Activated CD4-positive, alpha-beta T cell treated with anti-CD3 and anti-CD28 coated beads, Interleukin-2, amount 50 U/mL, for 48 hours (primary cell): ENCODE measurements at regions not wholly inside any gene's neighbourhood (a gene's known extent, or its start where the extent isn't known, plus 50 kb on each side); places are given as distances from the start of the nearest gene placed in this dataset.

Experiments used
- DNase-seq, 2 experiments: peaks; one replicate each; pipeline ENCODE4 v3.0.0-alpha.2; 2020

DNA sequence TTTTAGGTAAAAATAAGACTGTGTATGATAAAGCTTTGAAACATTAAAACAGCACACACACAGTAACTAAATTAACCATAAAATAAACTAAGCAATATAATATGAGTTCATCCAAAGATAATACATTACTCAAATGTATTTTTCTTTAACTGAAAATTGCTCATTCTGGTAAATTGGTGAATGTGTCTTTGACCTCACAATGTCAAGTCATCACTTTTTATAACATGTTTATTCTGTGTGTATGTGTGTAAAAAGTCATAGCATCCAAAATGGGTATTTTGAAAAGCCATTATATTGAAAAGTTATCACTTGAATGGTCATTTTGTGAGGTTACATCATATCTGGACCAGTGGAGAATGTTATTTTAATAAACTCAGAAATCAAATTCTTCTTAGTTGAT lies 724.6 kb downstream of the ADGRL2 start:
- DNase-seq, result no peak

DNA sequence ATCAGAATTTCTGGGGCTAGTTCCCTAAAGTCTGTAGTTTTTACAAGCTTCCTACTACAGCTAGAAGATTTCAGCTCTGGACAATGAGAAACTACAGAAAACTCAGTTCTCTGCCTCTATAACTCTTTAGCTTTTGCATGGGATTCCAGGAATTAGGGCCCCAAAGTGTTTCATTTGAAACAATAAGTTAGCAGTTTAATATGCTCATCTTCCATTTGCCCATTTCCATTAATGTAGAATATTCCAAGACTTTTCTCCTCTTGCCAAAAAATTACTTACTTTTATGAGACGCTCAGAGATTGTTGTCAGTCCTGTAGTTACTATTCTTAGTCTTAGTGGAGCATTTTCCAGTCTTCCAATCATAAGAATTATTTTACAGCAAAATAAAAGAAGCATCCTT lies 719.9 kb downstream of the ADGRL2 start:
- no peak for DNase-seq

DNA sequence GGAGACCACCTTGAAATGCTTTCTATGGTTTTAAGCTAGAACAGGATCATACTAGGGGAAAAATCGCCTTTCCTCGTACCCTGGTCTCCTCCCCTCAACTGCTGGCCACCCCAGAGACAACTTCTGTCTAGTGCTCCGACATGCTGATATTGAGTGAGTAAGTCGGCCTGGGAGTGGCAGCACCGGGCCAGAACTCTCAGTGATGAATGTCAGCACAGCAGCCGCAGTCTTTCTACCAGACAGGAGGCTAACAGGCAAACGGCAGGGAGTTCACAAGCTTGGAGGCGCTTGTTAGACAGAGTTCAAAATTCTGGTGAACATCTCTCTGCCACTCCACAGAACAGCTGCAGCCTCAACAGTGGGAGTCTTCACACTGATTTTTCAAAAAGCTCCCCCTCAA lies 716.9 kb downstream of the ADGRL2 start:
- no peak for DNase-seq

DNA sequence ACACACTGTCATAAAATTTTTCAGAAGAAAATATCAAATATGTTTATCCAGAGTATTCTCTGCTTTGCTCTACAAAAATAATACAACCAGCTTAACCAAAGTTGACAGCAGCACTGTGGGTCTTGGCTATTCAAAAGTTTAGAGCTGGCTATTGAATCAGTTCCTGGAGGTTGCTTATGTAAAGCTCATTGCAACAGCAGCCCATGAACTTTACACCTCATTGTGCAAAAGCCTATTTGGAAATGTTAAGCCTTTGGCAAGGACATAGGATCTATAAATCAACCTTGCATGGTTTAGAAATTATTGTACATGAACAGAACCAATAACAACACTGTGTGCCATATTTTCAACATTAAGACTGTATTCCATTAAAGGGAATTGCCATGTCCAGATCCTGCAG lies 714.9 kb downstream of the ADGRL2 start:
- no peak for DNase-seq

DNA sequence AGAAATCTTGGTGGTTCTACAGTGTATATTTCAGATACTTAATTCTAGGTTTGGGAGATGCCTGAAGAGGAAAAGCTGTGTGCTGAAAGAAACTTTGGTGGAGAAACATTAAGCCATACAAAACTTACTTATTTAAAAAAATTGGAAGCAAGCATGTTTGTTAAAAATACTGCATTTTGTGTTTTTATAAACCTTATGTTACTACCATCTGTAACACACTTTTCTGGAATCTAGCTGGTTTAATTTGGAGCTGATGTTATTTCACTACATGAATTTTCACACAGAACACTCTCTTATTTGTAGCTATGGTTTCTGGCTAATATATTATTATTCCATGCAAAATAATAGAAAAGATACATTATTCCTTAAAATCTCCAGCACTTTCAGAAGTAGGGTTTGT lies 710.7 kb downstream of the ADGRL2 start:
- DNase-seq, result no peak

DNA sequence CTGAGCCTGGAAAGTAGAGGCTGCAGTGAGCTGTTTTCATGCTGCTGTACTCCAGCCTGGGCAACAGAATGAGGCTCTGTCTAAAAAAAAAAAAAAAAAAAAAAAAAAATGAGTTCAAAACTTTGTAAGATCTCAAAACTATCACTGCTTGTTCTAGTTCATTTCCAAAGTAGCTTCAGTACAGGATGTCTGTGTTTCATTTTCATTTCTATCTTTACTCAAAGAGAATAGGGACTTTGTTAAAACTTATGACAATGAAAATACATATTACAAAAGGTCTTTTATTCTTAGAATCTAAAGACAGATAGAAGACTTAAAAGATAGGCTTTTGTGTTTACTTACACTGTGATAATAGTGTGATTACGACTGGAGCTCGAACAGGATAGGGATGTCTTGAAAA lies 709.7 kb downstream of the ADGRL2 start:
- no peak for DNase-seq

DNA sequence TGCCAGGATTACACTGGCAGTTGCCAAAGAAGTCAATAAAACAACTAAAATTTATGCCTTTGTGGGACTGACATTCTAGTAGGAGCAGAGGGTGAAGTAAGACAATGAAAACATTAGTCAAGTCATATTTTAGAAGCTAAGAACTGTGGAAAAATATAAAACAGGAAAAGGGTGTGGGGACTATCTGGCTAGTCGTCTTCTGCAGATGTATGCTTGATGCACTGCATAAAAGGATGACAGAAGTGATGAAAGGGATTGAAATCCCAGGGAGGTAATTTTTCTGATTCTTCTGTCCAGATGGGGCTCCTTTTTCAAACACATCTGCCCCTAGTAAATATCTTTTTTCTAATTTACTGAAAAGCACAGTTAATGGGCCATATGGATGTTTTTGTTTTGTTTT lies 706.3 kb downstream of the ADGRL2 start:
- DNase-seq, result no peak

DNA sequence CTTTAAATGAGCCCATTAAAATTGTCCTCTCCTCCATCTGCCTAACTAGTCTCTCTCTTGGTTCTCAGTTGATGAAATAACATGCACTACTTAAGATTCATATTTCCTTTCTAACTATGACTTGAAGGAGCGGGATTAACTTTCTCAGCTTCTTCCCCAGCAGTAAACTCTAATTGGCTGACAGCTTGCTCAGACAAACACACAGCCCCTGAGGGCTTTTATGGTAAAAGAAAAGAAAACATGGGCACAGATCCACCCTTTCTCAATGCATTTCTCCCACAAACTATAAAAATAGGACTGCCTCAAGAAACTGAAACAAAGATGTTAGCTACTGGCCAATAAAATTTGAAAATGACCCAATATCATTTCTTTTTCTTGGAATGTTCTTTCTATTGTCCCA lies 703.1 kb downstream of the ADGRL2 start:
- DNase-seq, result no peak

DNA sequence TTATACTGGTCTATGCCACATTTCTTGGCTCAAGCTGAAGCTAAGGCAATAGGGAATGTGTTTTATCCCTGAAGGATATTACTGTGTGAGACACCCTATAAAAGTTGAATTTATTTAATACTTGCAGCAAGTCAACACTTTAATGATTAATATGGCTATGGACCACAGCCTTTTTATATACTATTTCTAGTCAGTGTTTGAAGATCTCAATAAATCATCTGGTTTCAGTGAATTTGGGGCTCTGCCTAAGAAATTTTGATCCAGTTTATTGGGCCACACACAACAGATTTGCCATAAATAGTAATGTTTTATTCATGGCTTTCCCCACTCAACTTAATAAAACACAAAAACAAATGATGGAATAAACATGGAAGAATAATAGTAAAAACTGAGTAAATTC lies 698.3 kb downstream of the ADGRL2 start:
- no peak for DNase-seq

DNA sequence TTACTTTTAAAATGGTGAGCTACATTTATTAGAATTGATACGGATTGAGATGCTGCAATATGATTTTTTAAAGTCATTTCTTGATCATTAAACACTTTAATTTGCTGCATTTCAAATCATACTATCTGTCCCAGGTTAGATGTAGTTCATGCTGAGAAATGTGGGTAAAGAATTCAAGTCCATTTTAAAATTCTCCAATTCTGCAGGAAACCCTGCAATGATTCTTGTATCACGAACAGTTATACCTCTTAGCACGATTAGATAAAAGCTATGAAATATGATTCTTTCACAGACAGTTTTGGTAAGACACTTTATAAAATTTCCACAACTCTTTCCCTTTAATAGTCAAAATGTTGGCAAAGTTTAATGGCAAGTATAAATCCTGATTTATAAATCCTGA lies 693.4 kb downstream of the ADGRL2 start:
- no peak for DNase-seq

DNA sequence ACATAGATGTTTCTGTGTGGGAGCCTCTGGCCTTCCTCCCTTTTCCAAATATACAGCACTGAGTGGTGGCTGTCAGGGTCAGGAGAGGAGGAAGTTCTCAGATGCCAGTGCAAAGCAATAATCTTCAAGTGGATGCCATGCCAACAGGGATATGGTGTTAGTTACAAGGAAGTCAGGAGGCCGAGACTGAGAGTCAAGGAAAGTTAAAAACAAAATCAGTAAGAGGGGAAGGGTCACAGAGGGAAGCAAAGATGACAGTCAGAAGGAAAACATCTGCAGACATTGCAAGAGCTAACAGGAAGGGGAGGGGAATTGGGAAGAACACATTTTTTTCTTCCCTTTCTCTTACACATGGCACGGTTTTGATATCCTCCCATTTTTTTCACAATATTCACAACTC lies 691.4 kb downstream of the ADGRL2 start:
- DNase-seq, result no peak

DNA sequence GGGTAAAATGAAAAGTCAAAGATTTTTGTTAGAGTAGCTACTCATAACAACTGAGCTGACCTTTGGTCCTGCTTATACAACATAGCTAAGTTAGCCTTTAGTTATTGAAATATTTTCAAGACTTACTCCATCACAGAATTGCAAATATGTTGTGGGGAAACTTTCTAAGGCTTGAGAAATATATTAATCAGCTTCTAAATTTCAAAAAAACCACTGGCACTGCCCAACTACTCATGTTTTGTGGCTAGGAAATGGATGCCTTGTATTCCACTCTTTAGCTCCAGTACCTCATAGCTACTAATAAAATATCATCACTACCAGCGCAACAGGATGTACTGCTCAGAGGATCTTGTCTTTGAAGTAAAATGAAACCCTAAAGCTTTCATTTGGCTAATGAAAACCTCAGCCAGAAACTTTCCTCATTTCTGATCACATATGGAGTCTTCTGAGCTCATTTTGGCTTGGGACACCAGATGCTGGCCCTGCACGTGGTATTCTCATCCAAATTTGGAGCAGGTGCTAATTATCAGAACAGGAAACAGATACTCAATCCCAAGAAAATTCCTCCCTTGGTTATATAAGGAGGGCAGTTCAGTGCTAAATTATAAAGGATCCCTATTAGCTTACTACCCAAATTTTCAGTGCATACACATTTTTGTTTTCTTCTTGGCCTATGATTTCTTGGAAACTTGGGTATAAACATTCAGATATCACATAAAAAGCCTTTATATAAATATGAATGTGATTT lies 690.7 kb downstream of the ADGRL2 start:
- no peak for DNase-seq

DNA sequence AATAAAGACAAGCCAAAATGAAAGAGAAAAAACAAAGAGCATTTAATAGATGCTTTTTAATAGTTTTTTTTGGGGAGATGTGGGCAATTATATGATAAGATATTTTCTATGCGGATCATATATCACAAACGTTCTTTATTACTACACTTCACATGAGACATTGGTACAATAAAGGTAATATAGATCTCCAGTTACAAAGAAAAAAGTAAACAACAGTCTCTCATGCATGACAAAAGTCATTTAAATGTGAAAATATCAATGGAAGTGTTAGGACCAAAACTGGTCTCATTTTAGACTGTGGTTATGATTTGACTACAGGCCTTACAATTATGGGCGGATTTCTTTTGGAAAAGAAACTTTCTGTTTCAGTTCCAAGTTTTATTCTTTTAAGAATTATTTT lies 687.0 kb downstream of the ADGRL2 start:
- DNase-seq, result no peak

DNA sequence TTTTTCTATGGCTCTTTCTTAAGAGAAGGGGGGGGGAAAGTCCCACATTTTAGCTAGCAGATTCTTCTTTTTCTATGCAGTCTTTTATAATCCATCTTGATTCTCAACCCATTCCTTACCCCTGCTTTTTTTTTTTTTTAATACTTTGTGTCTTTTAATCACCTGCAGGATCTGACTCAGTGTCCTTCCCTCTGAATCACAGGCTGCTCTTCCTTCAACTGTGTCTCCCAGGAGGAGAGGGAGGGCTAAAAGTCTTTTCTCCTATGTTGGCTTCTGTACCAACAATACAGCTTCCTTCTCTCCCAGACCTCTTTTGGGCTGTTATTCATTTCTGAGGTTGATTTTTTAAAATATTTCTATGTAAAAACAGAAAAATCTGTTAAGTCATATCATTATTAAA lies 686.2 kb downstream of the ADGRL2 start:
- DNase-seq, result no peak

DNA sequence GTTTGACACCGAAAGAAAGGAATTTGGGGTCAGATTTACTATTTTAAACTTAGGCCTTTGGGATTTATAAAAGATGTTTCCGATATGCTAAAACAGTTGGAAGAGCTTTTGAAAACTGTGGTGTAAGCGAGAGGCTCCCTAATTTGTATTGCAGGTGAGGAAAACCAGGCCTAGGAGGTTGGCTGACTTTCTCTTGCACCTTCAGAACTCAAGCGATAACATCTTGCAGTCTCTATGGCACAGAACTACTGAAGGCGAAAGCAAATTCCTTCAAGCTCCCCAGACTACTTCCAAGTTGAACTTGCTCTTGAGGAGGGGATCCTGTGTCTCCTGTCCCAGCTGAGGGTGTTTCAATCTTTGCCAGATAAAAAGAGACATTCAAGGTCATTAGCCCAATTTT lies 685.7 kb downstream of the ADGRL2 start:
- DNase-seq, result no peak

DNA sequence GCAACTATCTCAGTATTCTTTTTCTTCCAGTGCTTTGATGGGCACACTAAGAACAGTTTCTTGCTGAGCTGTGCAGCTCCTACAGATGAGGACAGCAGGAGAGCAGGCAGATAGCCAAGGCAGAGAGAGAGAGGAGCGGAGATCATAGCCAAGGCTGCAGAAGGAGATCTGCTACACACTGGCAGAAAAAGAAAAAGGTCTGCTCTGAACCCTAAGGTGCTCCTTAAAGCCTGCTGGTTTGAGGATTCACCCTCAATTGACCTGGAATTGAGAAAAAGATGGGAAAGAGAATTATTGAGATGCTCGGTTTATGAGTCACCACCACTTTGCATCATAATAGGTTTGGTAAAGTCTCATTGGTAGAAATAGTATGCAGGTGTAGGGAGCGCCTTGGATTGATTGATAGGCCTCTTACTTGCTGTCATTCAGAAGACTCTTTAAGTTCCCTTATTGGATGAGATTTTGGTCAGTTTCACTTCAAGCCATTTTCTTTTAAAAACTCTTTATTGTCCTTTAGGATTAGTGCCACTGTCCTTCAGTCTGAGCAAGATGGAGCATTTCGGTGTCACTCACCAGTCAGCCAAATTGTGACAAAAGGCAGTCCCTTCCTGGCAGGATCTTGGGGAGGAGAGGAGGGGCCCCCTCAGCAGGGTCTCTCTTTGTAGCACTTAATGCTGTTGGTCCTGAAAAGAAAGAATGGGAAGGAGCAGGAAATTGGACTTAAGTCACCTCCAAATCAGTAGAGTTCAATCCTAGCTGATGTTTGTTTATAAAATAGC lies 685.0 kb downstream of the ADGRL2 start:
- DNase-seq, result no peak

DNA sequence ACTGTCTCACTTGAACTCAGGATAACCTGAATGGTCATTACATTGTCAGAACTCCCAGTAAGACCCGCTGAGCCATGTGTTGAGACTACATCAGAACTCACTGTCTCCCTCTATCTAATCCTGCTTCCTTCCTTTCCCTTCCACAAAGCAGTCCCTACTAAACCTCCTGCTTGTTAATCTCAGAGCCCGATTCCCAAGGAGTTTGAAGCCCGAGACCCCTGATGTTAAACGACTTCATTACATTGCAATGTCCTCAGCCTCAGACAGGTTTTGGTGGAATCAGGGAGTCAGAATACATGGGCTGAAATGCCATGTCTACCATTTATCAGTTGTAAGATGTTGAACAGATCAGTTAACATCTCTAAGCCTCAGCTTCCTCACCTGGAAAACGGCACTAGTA lies 682.4 kb downstream of the ADGRL2 start:
- DNase-seq, result no peak

DNA sequence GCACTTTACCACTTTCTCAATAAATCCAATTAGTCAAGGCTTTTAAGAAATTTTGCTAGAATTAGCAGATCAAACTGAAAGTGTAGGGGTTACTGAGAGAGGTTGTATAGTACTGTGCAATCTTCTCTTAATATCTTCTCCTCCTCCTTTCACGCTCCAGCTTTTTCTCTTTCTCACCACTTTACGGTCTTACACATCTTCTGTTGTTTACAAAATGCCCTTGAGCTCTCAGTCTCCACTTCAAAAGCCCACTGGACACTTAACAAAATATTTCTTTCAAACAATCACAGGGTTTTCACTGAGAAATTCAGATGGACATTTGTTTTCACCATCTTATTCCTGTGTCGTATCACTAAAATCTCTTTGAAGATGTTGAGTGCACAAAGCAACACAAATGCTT lies 678.2 kb downstream of the ADGRL2 start:
- no peak for DNase-seq

DNA sequence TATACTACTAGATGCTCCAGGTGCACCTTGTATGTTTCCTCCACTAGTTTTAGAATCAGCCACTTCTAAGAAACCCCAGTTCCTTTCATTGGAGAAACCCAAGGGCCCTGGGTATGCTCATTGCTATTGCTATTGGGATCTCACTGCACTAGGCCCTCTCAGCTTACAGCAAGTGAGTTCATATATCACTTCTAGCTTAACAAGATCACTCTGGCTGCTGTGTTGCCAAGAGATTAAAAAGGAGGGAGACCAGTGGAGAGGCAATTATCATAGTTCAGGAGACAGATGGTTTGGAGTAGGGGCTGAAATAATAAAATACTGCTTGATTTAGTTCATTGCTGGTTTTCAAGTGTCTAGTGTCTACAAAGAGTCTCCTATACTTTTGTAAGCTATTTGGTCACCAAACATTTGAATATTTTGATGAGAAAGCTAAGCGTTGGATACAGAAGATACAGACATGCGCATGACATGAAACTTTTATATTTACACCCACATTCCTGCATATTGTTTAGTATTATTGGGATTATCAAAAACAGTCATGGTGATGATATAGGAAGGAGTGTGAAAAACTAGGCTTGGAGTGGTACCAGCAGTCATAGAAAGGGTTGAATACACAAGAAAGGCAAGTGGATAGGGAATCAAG lies 671.9 kb downstream of the ADGRL2 start:
- no peak for DNase-seq

DNA sequence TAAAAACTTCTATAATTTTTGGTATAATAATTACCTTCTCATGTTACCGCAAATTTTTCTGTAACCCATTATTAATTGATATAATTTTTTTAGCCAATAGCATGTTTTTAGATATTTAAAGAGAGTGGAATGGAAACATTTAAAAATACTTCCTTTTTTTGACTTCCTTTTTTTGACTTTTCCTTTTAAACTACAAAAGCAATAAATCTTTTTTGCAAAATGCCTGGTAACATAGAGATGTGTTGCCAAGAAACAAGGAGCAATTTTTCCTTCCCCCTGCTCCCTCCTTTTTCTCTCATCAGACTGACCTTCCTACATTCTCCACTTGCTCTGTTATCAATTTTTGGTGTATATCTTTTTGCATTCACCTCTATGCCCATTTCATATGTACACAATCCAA lies 666.2 kb downstream of the ADGRL2 start:
- no peak for DNase-seq

DNA sequence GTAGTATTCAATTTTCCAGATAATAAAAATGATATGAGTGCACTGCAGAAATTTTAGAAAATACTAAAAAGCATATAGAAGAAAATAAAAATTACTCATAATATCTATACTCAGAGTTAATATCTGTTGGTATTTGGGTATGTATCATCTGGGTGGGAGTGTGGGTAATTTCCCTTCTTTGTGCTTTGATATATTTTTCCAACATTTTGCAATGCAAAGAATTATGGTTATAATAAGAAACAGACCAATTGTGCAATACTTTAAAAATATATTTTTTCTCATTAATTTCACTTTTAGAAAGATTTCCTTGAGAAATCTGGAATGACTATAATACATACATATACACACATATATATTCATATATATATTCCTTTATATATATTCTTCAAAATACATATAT lies 665.7 kb downstream of the ADGRL2 start:
- no peak for DNase-seq

DNA sequence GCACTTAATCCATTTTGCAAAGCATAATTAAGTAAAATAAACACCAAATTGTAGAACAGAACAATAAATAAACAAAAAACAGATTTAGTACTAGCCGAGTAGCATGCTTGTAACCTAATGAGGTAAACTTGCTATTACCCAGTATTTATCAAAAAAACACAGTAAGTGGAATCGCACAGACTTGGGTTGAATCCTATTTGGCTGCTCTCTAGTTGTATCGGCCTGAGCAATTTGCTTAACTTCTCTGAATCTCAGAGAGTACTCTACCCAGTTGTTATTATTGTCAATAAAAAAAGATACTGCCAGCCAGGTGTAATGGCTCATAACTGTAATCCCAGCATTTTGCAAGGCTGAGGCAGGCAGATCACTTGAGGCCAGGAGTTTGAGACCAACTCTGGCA lies 664.3 kb downstream of the ADGRL2 start:
- no peak for DNase-seq

DNA sequence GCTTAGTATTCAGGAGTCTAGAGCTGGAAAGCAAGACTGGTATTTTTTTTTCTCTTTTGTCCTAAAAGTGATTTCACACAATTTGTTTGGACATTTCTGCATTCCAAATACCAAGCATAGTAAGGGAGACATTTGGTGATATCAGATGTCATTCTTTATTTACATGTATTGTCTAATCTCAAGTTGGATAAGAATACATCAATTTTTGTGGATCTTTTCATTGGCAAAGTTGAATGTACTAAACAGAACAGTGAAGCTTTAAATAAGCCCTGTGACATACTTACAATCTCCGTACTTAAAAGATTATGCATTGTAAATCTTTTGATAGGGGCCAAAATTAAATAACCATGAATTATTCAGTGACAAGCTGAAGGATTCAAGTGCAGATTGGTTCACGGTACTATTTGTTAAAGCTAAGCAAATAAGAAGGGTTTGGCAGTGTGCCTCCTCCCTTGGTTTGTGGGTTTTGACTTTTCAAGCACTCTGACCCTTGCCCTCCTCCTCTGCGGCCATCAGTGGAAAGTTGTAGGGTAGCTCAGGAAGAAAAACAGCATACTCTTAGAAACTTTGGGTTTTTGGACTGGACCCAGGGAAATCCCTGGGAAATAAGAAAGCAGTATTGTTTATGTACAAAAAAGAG lies 663.7 kb downstream of the ADGRL2 start:
- no peak for DNase-seq

DNA sequence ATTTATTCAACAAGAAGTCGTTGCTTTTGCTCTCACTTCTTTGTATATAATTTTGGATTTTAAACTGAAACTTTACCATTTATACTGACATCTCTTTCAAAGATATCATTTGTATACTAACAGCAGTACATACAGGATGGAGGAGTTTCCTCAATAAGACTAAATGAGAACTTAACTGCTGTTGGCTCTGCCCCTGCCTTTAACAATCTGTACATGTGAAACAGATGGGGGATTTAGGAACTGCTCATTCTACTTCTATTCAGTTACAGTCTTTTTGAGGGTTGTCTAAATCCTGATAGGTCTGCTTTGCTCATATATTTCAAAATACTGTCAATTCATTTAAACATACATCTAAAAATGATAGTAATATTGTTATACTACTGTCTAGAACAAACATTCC lies 663.2 kb downstream of the ADGRL2 start:
- DNase-seq, result no peak
